OCI-LY1 (cell line): ENCODE measurements at regions not wholly inside any gene's neighbourhood (a gene's known extent, or its start where the extent isn't known, plus 50 kb on each side); places are given as distances from the start of the nearest gene placed in this dataset.

Experiments
- CTCF ChIP-seq: fragments of 200-600 bp; sonication (generic), shearing (Covaris generic); IDR thresholded peaks from 2 replicates; pipeline ENCODE4 v1.5.1; 2017; ENCODE audit warnings: mild to moderate bottlenecking, antibody characterized with exemption, low read length, moderate library complexity, mixed read lengths
- EZH2 ChIP-seq: fragments of 200-600 bp; sonication (generic), shearing (Covaris generic); IDR thresholded peaks from 2 replicates; pipeline ENCODE4 v1.8.0; 2017; ENCODE audit warnings: borderline replicate concordance, mixed run types, mild to moderate bottlenecking, antibody characterized with exemption, low read length, moderate library complexity, mixed read lengths

- TF ChIP-seq CTCF: no peak
- TF ChIP-seq EZH2: no peak
Measured at GRCh38 chr5:85684351-85684750, 933.4 kb upstream of the COX7C start.
